Fibroblast of pulmonary artery (primary cell): ENCODE measurements at regions not wholly inside any gene's neighbourhood (a gene's known extent, or its start where the extent isn't known, plus 50 kb on each side); places are given as distances from the start of the nearest gene placed in this dataset.
"Not testable (repeated sequence)": the region's sequence is repeated elsewhere in the genome, so short reads cannot be mapped to it uniquely, and the experiment has no call there.

Experiments
- DNase-seq: peaks from one replicate; pipeline ENCODE4 v3.0.0-alpha.2; 2010; ENCODE audit warnings: low read depth
- H3K4me3 ChIP-seq: replicated peaks from 2 replicates; pipeline ENCODE4 v1.5.1; 2011; ENCODE audit warnings: low read depth, mild to moderate bottlenecking, control low read depth, low read length, moderate library complexity
- TF ChIP-seq, protein P1 (sequence below): IDR thresholded peaks from 2 replicates; pipeline ENCODE4 v1.5.1; 2011; ENCODE audit warnings: mild to moderate bottlenecking, control low read depth, low read length, inconsistent platforms; ENCODE audit errors: missing control alignments

DNA sequence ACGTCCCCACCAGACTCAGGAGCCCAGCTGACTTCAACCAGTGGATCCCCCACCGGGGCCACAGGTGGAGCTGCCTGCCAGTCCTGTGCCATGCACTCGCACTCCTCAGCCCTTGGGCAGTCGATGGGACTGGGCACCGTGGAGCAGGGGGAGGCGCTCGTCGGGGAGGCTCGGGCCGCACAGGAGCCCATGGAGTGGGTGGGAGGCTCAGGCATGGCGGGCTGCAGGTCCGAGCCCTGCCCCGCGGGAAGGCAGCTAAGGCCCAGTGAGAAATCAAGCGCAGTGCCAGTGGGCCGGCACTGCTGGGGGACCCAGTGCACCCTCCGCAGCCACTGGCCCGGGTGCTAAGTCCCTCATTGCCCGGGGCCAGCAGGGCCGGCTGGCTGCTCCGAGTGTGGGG lies 52.3 kb upstream of the LRRC30 start:
- H3K4me3 ChIP-seq, DNase-seq: not testable (repeated sequence)

DNA sequence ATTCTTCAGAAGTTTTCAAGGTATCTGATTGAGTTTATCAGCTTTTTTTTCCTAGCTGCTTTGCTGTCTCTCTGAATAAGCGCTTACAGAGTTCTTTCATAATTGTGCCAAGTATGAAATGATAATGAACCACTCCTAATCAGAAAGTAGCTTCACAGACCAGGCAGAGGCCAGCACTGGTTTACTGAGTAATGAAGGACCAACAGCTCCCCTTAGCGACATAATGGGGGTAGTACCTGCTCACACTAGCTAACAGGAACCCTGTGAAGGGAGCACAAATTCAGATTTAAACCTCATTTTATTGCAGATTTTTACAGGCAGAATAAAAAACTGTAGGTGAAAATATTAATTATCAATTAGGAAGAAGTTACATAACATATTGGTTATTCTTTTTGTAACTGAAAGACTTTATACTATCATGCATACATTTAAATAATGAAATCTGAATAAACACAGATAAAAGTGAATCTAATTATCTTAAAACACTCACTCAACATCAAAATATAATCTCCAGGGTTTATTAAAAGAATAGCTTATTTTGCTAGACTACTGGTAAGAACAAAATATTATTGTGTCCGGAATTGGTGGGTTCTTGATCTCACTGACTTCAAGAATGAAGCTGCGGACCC lies 53.7 kb upstream of the LRRC30 start:
- no peak overlapping the region for H3K4me3 ChIP-seq
- TF ChIP-seq, protein P1, sequence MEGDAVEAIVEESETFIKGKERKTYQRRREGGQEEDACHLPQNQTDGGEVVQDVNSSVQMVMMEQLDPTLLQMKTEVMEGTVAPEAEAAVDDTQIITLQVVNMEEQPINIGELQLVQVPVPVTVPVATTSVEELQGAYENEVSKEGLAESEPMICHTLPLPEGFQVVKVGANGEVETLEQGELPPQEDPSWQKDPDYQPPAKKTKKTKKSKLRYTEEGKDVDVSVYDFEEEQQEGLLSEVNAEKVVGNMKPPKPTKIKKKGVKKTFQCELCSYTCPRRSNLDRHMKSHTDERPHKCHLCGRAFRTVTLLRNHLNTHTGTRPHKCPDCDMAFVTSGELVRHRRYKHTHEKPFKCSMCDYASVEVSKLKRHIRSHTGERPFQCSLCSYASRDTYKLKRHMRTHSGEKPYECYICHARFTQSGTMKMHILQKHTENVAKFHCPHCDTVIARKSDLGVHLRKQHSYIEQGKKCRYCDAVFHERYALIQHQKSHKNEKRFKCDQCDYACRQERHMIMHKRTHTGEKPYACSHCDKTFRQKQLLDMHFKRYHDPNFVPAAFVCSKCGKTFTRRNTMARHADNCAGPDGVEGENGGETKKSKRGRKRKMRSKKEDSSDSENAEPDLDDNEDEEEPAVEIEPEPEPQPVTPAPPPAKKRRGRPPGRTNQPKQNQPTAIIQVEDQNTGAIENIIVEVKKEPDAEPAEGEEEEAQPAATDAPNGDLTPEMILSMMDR, result peak; percentile 90
- peak; percentile 92 for DNase-seq

DNA sequence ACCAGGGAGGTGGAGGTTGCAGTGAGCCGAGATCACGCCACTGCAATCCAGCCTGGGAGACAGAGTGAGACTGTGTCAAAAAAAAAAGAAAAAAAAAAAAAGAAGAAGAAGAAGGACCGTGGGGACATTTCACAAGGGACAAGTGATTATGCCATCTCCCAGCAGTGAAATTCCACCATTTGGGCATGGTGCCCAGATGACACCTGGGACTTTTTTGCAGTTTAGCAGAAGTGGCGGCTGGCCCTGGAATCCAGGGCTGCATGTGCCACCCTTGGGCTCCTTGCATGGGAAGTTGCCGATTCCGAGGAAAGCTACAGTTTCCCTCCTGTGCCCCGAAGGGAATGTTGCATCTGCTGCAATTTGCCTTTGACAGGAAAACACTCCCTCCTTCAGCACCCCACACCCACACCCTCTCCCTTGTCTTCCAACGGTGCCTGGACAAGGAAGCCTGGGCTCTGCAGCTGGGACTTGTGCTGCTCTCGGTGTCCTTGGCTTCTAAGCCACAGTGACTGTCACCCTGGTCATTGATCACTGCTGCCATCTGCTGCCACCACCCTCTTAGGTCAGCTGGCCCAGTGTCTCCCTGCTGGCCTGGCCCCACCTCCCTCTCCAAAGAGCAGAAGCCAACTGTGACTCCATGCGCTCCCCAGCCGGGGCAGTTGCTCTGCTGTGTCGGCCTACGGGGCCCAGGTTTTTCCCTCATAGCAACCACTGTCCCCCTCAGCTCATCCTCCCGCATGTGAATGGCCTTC lies 56.4 kb upstream of the LRRC30 start:
- peak; percentile 48 for DNase-seq
- no peak overlapping the region for H3K4me3 ChIP-seq
- TF ChIP-seq, protein P1, result peak; percentile 7

DNA sequence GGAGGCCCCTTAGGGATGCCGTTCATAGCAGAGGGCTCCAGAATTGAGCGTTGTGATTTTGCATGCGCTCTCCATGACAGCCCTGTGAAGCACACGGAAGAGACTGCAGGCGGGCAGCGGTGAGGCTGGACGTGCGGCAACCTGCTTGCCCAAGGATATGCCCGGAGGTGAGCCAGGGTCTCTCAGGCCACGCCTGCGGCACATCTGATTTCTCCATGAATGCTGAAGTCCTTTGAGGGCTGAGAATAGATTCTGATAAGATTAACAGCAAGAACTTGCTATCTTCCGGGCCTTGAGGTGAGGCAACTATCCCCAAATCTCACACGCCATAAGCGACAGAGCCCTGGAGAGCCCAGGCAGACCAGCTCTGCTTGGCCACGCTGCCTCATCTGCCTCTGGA lies 55.6 kb upstream of the LAMA1 start:
- TF ChIP-seq, protein P1, result no peak
- no peak overlapping the region for H3K4me3 ChIP-seq
- no peak for DNase-seq

DNA sequence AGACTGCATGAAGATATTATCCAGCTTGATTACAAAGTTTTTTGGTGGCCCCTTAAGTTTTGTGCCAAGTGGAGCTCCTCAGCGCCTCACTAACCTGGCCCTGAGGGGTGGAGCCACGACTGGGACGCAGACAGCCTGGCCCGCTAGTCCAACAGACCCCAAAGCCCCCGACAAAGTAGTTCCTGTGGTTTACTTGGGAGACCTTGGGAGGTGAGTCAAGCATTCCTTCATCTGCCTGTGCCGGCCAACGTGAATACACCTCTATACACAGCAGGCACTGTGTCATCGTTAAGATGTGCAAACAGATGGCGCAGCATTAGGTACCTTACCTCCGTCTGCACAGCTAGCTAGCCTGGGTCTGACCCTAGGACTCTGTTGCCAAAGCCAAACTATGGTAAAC lies 55.0 kb upstream of the LAMA1 start:
- H3K4me3 ChIP-seq, result no peak overlapping the region
- DNase-seq, result no peak
- TF ChIP-seq, protein P1, result no peak

DNA sequence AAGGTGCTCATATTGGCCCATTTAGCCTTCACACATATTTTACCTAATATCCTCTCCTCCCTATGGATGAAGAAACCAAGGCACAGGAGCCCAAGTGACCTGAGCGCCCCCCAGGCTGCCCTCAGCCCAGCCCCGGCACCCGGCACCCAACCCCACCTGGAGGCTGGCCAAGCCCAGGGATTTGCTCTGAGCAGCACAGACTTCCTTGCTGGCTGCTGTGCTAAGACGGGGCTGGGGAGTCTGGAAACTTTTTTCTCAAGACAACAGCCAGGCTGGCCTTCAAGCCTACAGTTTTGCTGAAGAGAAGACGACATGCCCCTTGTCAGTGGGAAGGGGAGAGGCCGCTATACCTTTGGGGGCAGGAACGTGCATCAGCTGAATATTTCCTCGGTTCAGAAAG lies 52.7 kb upstream of the LAMA1 start:
- no peak for DNase-seq
- no peak overlapping the region for H3K4me3 ChIP-seq
- TF ChIP-seq, protein P1, result no peak

DNA sequence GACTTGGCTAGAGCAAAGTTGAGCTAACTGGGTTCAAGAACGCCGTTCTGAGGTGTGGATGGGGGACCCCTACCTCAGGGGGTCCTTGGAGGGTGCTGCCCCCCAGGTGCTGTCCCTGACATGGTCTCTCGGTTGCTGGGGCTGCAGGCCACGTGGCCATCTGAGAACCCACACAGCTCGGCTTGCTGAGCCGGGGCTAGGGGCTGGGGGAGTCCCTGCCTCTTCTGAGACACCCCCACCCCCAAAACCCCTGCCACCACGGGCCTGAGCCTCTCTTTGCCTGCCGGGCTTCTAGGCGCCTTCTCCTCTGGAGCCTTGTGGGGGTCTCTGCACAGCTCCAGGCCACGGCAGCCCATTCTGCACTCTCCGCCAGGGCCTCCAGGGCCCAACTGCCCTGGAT lies 52.0 kb upstream of the LAMA1 start:
- no peak overlapping the region for H3K4me3 ChIP-seq
- no peak for DNase-seq
- TF ChIP-seq, protein P1, result no peak
